Smooth muscle cell (in vitro differentiated cells): ENCODE measurements at regions not wholly inside any gene's neighbourhood (a gene's known extent, or its start where the extent isn't known, plus 50 kb on each side); places are given as distances from the start of the nearest gene placed in this dataset.
"Not testable (repeated sequence)": the region's sequence is repeated elsewhere in the genome, so short reads cannot be mapped to it uniquely, and the experiment has no call there.

Experiments
- DNase-seq: peaks from one replicate; lab custom pipeline; 2025; ENCODE audit not compliant: unreplicated experiment; lab: John Stamatoyannopoulos, UW
- H2AFZ ChIP-seq: fragments of 200-600 bp; sonication (generic); 2 replicates; pipeline ENCODE4 v1.6.0; 2016; ENCODE audit warnings: antibody characterized with exemption, low read depth, mild to moderate bottlenecking
- H3F3A ChIP-seq: fragments of 200-600 bp; sonication (generic); 2 replicates; pipeline ENCODE4 v1.6.0; 2017; ENCODE audit warnings: antibody characterized with exemption, low read depth
- H3K27ac ChIP-seq: fragments of 200-600 bp; sonication (generic); 2 replicates; pipeline ENCODE4 v1.5.1; 2016; ENCODE audit warnings: low read depth, mild to moderate bottlenecking
- H3K27me3 ChIP-seq: fragments of 200-600 bp; sonication (generic); 2 replicates; pipeline ENCODE4 v1.6.1; 2016; ENCODE audit warnings: low read depth, mild to moderate bottlenecking
- H3K36me3 ChIP-seq: fragments of 200-600 bp; sonication (generic); 2 replicates; pipeline ENCODE4 v1.5.1; 2016; ENCODE audit warnings: low read depth
- H3K4me1 ChIP-seq: fragments of 200-600 bp; sonication (generic); 2 replicates; pipeline ENCODE4 v1.5.1; 2016; ENCODE audit warnings: low read depth
- H3K4me2 ChIP-seq: fragments of 200-600 bp; sonication (generic); 2 replicates; pipeline ENCODE4 v1.6.0; 2016; ENCODE audit warnings: mild to moderate bottlenecking
- H3K4me3 ChIP-seq: fragments of 200-600 bp; sonication (generic); 2 replicates; pipeline ENCODE4 v1.5.1; 2016; ENCODE audit warnings: mild to moderate bottlenecking
- H3K79me2 ChIP-seq: fragments of 200-600 bp; sonication (generic); 2 replicates; pipeline ENCODE4 v1.6.0; 2016; ENCODE audit warnings: low read depth, mild to moderate bottlenecking
- H3K9ac ChIP-seq: fragments of 200-600 bp; sonication (generic); 2 replicates; pipeline ENCODE4 v1.6.0; 2016; ENCODE audit warnings: low read depth
- H3K9me3 ChIP-seq: fragments of 200-600 bp; sonication (generic); replicated peaks from 2 replicates; pipeline ENCODE4 v1.5.1; 2016; ENCODE audit warnings: low read depth
- H4K20me1 ChIP-seq: fragments of 200-600 bp; sonication (generic); 2 replicates; pipeline ENCODE4 v1.6.0; 2016; ENCODE audit warnings: low read depth
- WGBS: methylation state at CpG from one replicate; pipeline ENCODE4 v1.1.7; 2016; ENCODE audit warnings: low lambda C conversion rate; 5-methylcytosine and 5-hydroxymethylcytosine counted together
- TF ChIP-seq, protein P1 (sequence below): fragments of 200-600 bp; sonication (generic); IDR thresholded peaks from 2 replicates; pipeline ENCODE4 v1.5.1; 2017; ENCODE audit warnings: borderline replicate concordance, mild to moderate bottlenecking, antibody characterized with exemption; ENCODE audit not compliant: insufficient read depth, poor library complexity, severe bottlenecking

DNA sequence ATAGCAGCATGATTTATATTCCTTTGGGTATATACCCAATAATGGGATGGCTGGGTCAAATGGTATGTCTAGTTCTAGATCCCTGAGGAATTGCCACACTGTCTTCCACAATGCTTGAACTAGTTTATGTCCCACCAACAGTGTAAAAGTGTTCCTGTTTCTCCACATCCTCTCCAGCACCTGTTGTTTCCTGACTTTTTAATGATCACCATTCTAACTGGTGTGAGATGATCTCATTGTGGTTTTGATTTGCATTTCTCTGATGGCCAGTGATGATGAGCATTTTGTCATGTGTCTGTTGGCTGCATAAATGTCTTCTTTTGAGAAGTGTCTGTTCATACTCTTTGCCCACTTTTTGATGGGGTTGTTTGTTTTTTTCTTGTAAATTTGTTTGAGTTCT, 54.0 kb upstream of the GPR89A start:
- H3K27me3 ChIP-seq, H4K20me1 ChIP-seq, H3K9ac ChIP-seq, H3K36me3 ChIP-seq, H3K4me2 ChIP-seq, H3F3A ChIP-seq, H3K4me3 ChIP-seq, H3K79me2 ChIP-seq, DNase-seq, H3K27ac ChIP-seq, H3K4me1 ChIP-seq, H3K9me3 ChIP-seq, H2AFZ ChIP-seq: not testable (repeated sequence)

DNA sequence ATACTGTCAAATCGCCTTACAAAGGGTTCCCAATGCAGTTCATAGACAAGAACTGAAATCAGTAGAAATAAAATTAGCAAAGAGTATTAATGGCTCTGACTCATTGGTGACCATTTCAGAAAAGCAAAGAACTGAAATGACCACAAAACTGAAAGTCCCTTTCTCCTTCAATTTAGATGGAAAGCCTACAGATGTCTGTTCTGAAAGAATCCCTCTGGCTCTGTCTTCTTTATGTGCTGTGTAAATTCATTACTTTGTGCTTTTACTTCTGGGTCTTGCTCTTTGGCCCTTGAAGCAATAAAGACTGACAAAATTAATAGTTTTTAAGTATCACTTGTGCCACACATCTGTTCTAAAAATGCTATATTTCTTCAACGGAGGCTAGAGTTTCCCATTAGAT, 62.7 kb upstream of the GPR89A start:
- Histone ChIP-seq H3K27me3 (no peaks in the 10 kb centered on the region), H3K4me1 (peaks cover 2% of the 10 kb centered on the region), H3K4me2 (no peak overlapping the region), H3K79me2 (no peaks in the 10 kb centered on the region), H3F3A (no peaks in the 10 kb centered on the region), H3K9ac (no peak overlapping the region), H4K20me1 (no peaks in the 10 kb centered on the region), H3K27ac (no peak overlapping the region), H3K36me3 (no peaks in the 10 kb centered on the region), H3K9me3 (no peaks in the 10 kb centered on the region), H3K4me3 (no peak overlapping the region), H2AFZ (no peak overlapping the region)
- TF ChIP-seq, protein P1, sequence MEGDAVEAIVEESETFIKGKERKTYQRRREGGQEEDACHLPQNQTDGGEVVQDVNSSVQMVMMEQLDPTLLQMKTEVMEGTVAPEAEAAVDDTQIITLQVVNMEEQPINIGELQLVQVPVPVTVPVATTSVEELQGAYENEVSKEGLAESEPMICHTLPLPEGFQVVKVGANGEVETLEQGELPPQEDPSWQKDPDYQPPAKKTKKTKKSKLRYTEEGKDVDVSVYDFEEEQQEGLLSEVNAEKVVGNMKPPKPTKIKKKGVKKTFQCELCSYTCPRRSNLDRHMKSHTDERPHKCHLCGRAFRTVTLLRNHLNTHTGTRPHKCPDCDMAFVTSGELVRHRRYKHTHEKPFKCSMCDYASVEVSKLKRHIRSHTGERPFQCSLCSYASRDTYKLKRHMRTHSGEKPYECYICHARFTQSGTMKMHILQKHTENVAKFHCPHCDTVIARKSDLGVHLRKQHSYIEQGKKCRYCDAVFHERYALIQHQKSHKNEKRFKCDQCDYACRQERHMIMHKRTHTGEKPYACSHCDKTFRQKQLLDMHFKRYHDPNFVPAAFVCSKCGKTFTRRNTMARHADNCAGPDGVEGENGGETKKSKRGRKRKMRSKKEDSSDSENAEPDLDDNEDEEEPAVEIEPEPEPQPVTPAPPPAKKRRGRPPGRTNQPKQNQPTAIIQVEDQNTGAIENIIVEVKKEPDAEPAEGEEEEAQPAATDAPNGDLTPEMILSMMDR: no peak
- 95% methylated on average over 2 of the region's 2 CpGs for WGBS
- DNase-seq: no peak

GRCh38 chr1:145541685-145542084, 66.1 kb upstream of the GPR89A start:
- not testable (repeated sequence) for H3K9me3 ChIP-seq, H3K9ac ChIP-seq, H2AFZ ChIP-seq, H3K4me3 ChIP-seq, H3F3A ChIP-seq, H3K4me1 ChIP-seq, H3K36me3 ChIP-seq, H3K27me3 ChIP-seq, H3K79me2 ChIP-seq, DNase-seq, H4K20me1 ChIP-seq
- peak overlapping the region; percentile 83 for H3K27ac ChIP-seq
- H3K4me2 ChIP-seq: peak overlapping the region; percentile 72
- WGBS: 48% methylated on average over 4 of the region's 6 CpGs

- not testable (repeated sequence) for H3K4me1 ChIP-seq, H2AFZ ChIP-seq, H3K36me3 ChIP-seq, H3K9ac ChIP-seq, H3K4me3 ChIP-seq, H4K20me1 ChIP-seq, H3F3A ChIP-seq, H3K27me3 ChIP-seq, H3K79me2 ChIP-seq, DNase-seq, H3K9me3 ChIP-seq
- 17% methylated on average over 9 of the region's 9 CpGs for WGBS
- peak overlapping the region; percentile 83 for H3K27ac ChIP-seq
- peak overlapping the region; percentile 72 for H3K4me2 ChIP-seq
Measured at GRCh38 chr1:145541246-145541645, 66.5 kb upstream of the GPR89A start.

- H3K27me3 ChIP-seq, H4K20me1 ChIP-seq, H3K9me3 ChIP-seq, H3K4me1 ChIP-seq, H3F3A ChIP-seq, H3K79me2 ChIP-seq, H3K9ac ChIP-seq, H3K36me3 ChIP-seq, H3K4me3 ChIP-seq, H2AFZ ChIP-seq, DNase-seq: not testable (repeated sequence)
- 24% methylated on average over 3 of the region's 3 CpGs for WGBS
- H3K27ac ChIP-seq: peak overlapping the region; percentile 48
- H3K4me2 ChIP-seq: peak overlapping the region; percentile 63
Measured at GRCh38 chr1:145538118-145538882, 69.5 kb upstream of the GPR89A start.

DNA sequence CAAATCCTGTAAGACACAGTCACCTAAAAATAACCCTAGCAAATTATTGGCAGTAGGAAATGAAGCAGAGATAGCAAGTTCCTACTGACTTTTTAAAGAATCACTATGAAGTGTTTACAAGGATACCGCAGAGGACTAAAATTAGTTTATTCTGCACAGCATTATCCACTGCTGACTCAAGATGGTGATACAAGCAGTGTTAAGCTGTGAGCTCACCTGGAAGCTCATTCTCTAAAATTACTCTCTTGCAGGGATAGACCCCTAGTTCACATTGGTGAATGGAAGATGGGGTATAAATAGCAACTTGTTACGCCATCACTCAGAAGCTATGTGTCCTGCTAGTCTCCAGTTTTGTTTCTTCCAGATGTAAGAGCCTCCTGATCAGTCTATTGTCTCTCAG, 70.8 kb upstream of the GPR89A start:
- not testable (repeated sequence) for H3K9me3 ChIP-seq, DNase-seq, H3K79me2 ChIP-seq, H3K27me3 ChIP-seq, H4K20me1 ChIP-seq, H3K4me1 ChIP-seq, H3K9ac ChIP-seq, H3K27ac ChIP-seq, H2AFZ ChIP-seq, H3F3A ChIP-seq, H3K4me3 ChIP-seq, H3K36me3 ChIP-seq
- H3K4me2 ChIP-seq: peak overlapping the region; percentile 63
- WGBS: 48% methylated on average over 2 of the region's 2 CpGs

- not testable (repeated sequence) for H3F3A ChIP-seq, H3K4me1 ChIP-seq, H3K9ac ChIP-seq, H2AFZ ChIP-seq, H4K20me1 ChIP-seq, DNase-seq, H3K4me3 ChIP-seq, H3K27ac ChIP-seq, H3K9me3 ChIP-seq, H3K27me3 ChIP-seq, H3K4me2 ChIP-seq, H3K79me2 ChIP-seq, H3K36me3 ChIP-seq
- 8% methylated on average over 2 of the region's 2 CpGs for whole genome bisulfite sequencing
Measured at GRCh38 chr1:145535461-145535860, 72.3 kb upstream of the GPR89A start.

- not testable (repeated sequence) for H3F3A ChIP-seq, H3K79me2 ChIP-seq, DNase-seq, H3K36me3 ChIP-seq, H3K9ac ChIP-seq, H3K27ac ChIP-seq, H3K4me3 ChIP-seq, H2AFZ ChIP-seq, H3K9me3 ChIP-seq, H4K20me1 ChIP-seq, H3K4me2 ChIP-seq, H3K4me1 ChIP-seq
- 63% methylated on average over 1 of the region's 1 CpG for WGBS
- H3K27me3 ChIP-seq: peaks cover 13% of the 10 kb centered on the region
Measured at GRCh38 chr1:145528068-145528564, 79.7 kb upstream of the GPR89A start.
